ENCODE measurements at regions not wholly inside any gene's neighbourhood (a gene's known extent, or its start where the extent isn't known, plus 50 kb on each side); places are given as distances from the start of the nearest gene placed in this dataset.

- TF ChIP-seq ZNF660 (CRISPR knock-in tag; IDR thresholded peaks at IDR 0.05; ENCODE audit: borderline replicate concordance, low read depth) (no peak), FOXK1 (CRISPR knock-in tag; IDR thresholded peaks at IDR 0.05; ENCODE audit: borderline replicate concordance, low read depth) (no peak)
Measured at GRCh38 chr2:64910523-64910922, 78.7 kb upstream of the SLC1A4 start (continued).

GRCh38 chr2:64910972-64911433 lies 78.2 kb upstream of the SLC1A4 start:
- intact Hi-C loops (cut with micrococcal nuclease; ENCODE audit: unreplicated experiment) (no loop called here), in situ Hi-C loops (cut with HindIII; ENCODE audit: extremely low pct_ligation_motif_present, low pct_unique_long_range_greater_than_20kb) (loop anchor here (10.0 to 25.0 kb wide), 2 partner anchors 276 to 654 kb away; no protein-coding TSS in a partner anchor)
- CTCF ChIA-PET (ENCODE audit: low intra/inter-chr PET ratio, low total read pairs) = no interaction called here
- H4K20me1 ChIP-seq (ENCODE audit: insufficient read depth, low read length) = no peaks in the 10 kb centered on the region
- WGBS (ENCODE audit: low lambda C conversion rate) = 0% methylated on average over 1 of the region's 1 CpG
- no TSS peak for BruUV-seq (replicated peaks)
- H3K9ac ChIP-seq (ENCODE audit: insufficient read depth, low read depth, low read length) = no peak overlapping the region
- H3K4me3 ChIP-seq (replicated peaks in 1 of 3; ENCODE audit: insufficient read depth in 1 of 3, low read depth in 2 of 3, low read length in 3 of 3) = no peak overlapping the region
- TF ChIP-seq NFYB (CRISPR knock-in tag; IDR thresholded peaks at IDR 0.05) (no peak), CEBPB (IDR thresholded peaks at IDR 0.05; ENCODE audit: borderline replicate concordance, low read depth, low read length) (no peak)
- H3K36me3 ChIP-seq (replicated peaks in 1 of 2; ENCODE audit: control insufficient read depth in 1 of 2, insufficient read depth in 2 of 2, low read length in 2 of 2) = no peaks in the 10 kb centered on the region
- peaks cover 10% of the 10 kb centered on the region for H3K4me1 ChIP-seq (ENCODE audit: insufficient read depth, low read length)
- peaks cover 1 to 4% of the 10 kb centered on the region in 2 experiments; a peak in 1 of 5 replicates for H3K27me3 ChIP-seq (ENCODE audit: control insufficient read depth in 1 of 2, insufficient read depth in 2 of 2, low read length in 2 of 2)
- ATAC-seq = no peak
- no peak overlapping the region for H3K27ac ChIP-seq (ENCODE audit: extremely low read length, insufficient read depth, low read length)
- no peak for DNase-seq (ENCODE audit: low spot score)
- no peaks in the 10 kb centered on the region for H3K79me2 ChIP-seq (ENCODE audit: insufficient read depth, low read length)
- no peaks in the 10 kb centered on the region for H3K9me3 ChIP-seq (ENCODE audit: low read length)
- POLR2A ChIA-PET = no interaction called here
- H2AFZ ChIP-seq (ENCODE audit: low read length) = no peak overlapping the region
- FAIRE-seq = no peak
- no peak overlapping the region for H3K4me2 ChIP-seq (ENCODE audit: low read depth, low read length)

- FAIRE-seq (peak; percentile 15), ATAC-seq (peak; percentile 88), DNase-seq (ENCODE audit: low spot score) (peak; percentile 47)
- in situ Hi-C loops (cut with HindIII; ENCODE audit: extremely low pct_ligation_motif_present, low pct_unique_long_range_greater_than_20kb) (loop anchor here (10.0 to 25.0 kb wide), 2 partner anchors 274 to 651 kb away; no protein-coding TSS in a partner anchor), intact Hi-C loops (cut with micrococcal nuclease; ENCODE audit: unreplicated experiment) (loop anchor here (1.0 kb wide), 1 partner anchor 265 kb away; no protein-coding TSS in a partner anchor)
- no peak overlapping the region for H3K27ac ChIP-seq (ENCODE audit: extremely low read length, insufficient read depth, low read length)
- no peaks in the 10 kb centered on the region for H3K36me3 ChIP-seq (replicated peaks in 1 of 2; ENCODE audit: control insufficient read depth in 1 of 2, insufficient read depth in 2 of 2, low read length in 2 of 2)
- no peak overlapping the region for H3K4me2 ChIP-seq (ENCODE audit: low read depth, low read length)
- H2AFZ ChIP-seq (ENCODE audit: low read length) = no peak overlapping the region
- no peaks in the 10 kb centered on the region for H3K79me2 ChIP-seq (ENCODE audit: insufficient read depth, low read length)
- H3K9ac ChIP-seq (ENCODE audit: insufficient read depth, low read depth, low read length) = no peak overlapping the region
- H3K27me3 ChIP-seq (ENCODE audit: control insufficient read depth in 1 of 2, insufficient read depth in 2 of 2, low read length in 2 of 2) = 0 out of 5 replicates have a peak, but pooled peaks cover 0 to 4% of the 10 kb centered on the region in 2 experiments
- no peak overlapping the region for H3K4me3 ChIP-seq (replicated peaks in 1 of 3; ENCODE audit: insufficient read depth in 1 of 3, low read depth in 2 of 3, low read length in 3 of 3)
- WGBS (ENCODE audit: low lambda C conversion rate) = 6% methylated on average over 5 of the region's 5 CpGs
- POLR2A ChIA-PET = no interaction called here
- BruUV-seq (replicated peaks) = no TSS peak
- H4K20me1 ChIP-seq (ENCODE audit: insufficient read depth, low read length) = no peaks in the 10 kb centered on the region
- peaks cover 5% of the 10 kb centered on the region; the same call in 1 of the 2 replicates for H3K4me1 ChIP-seq (ENCODE audit: insufficient read depth, low read length)
- no peaks in the 10 kb centered on the region for H3K9me3 ChIP-seq (ENCODE audit: low read length)
- CTCF ChIA-PET (ENCODE audit: low intra/inter-chr PET ratio, low total read pairs) = interaction anchor here (1.1 kb wide), 1 partner anchor 326 kb away, joined by 3 read pairs; no protein-coding TSS in a partner anchor
- no peak for TF ChIP-seq FLYWCH1 (CRISPR knock-in tag; IDR thresholded peaks at IDR 0.05)
- TF ChIP-seq TCF7L2 (IDR thresholded peaks at IDR 0.05; ENCODE audit: low read depth, low read length) = no peak
- peak; percentile 23; the same call in 1 of the 2 replicates for TF ChIP-seq KDM5B (CRISPR knock-in tag; IDR thresholded peaks at IDR 0.05; ENCODE audit: borderline replicate concordance)
- no peak for TF ChIP-seq HOXA7 (CRISPR knock-in tag; IDR thresholded peaks at IDR 0.05)
- TF ChIP-seq REST (IDR thresholded peaks at IDR 0.05; ENCODE audit: borderline replicate concordance in 1 of 2, low read depth in 1 of 2, low read length in 2 of 2) = no peak
- TF ChIP-seq AGO1 (IDR thresholded peaks at IDR 0.05; ENCODE audit: low read depth, low read length, poor library complexity, severe bottlenecking) = no peak
- no peak for TF ChIP-seq DR1 (CRISPR knock-in tag; IDR thresholded peaks at IDR 0.05)
Measured at GRCh38 chr2:64913357-64913869, 75.8 kb upstream of the SLC1A4 start.

All from HepG2 (cell line).